H9 (cell line): ENCODE measurements at regions not wholly inside any gene's neighbourhood (a gene's known extent, or its start where the extent isn't known, plus 50 kb on each side); places are given as distances from the start of the nearest gene placed in this dataset.

Source experiments
- DNase-seq: peaks from one replicate; pipeline ENCODE4 v3.0.0-alpha.2; 2017
- H2AFZ ChIP-seq: one replicate; pipeline ENCODE4 v1.6.1; 2013; ENCODE audit warnings: mild to moderate bottlenecking, low read length, control low read depth, moderate library complexity
- H2AK5ac ChIP-seq: 2 replicates; pipeline ENCODE4 v1.6.1; 2013; ENCODE audit warnings: low read length, control low read depth, mixed read lengths; ENCODE audit not compliant: insufficient read length
- H2BK120ac ChIP-seq: one replicate; pipeline ENCODE4 v1.6.1; 2013; ENCODE audit warnings: low read depth, mild to moderate bottlenecking, low read length, control low read depth, inconsistent platforms; ENCODE audit not compliant: poor library complexity, severe bottlenecking
- H2BK12ac ChIP-seq: 2 replicates; pipeline ENCODE4 v1.6.1; 2013; ENCODE audit warnings: low read length, control low read depth, mixed read lengths, low read depth; ENCODE audit not compliant: insufficient read length
- H2BK15ac ChIP-seq: 2 replicates; pipeline ENCODE4 v1.6.1; 2013; ENCODE audit warnings: low read depth, low read length, control low read depth
- H2BK20ac ChIP-seq: one replicate; pipeline ENCODE4 v1.6.1; 2013; ENCODE audit warnings: low read depth, mild to moderate bottlenecking, low read length, control low read depth, inconsistent platforms; ENCODE audit not compliant: poor library complexity, severe bottlenecking
- H2BK5ac ChIP-seq: 2 replicates; pipeline ENCODE4 v1.6.1; 2013; ENCODE audit warnings: low read length, control low read depth, mixed read lengths; ENCODE audit not compliant: insufficient read length
- H3K14ac ChIP-seq: 2 replicates; pipeline ENCODE4 v1.6.1; 2013; ENCODE audit warnings: low read length, control low read depth; ENCODE audit not compliant: insufficient read depth
- H3K18ac ChIP-seq: 2 replicates; pipeline ENCODE4 v1.6.1; 2013; ENCODE audit warnings: low read depth, mild to moderate bottlenecking, mixed read lengths, low read length, control low read depth; ENCODE audit not compliant: insufficient read length
- H3K23ac ChIP-seq: 2 replicates; pipeline ENCODE4 v1.6.1; 2013; ENCODE audit warnings: low read length, control low read depth, mixed read lengths, low read depth; ENCODE audit not compliant: insufficient read length
- H3K23me2 ChIP-seq: 2 replicates; pipeline ENCODE4 v1.6.1; 2013; ENCODE audit warnings: low read depth, mild to moderate bottlenecking, mixed read lengths, low read length, control low read depth; ENCODE audit not compliant: insufficient read length, poor library complexity, severe bottlenecking
- H3K27ac ChIP-seq: 2 replicates; pipeline ENCODE4 v1.5.1; 2013; ENCODE audit warnings: low read length, control low read depth, mixed read lengths, low read depth; ENCODE audit not compliant: insufficient read length
- H3K27me3 ChIP-seq: 2 replicates; pipeline ENCODE4 v1.6.1; 2013; ENCODE audit warnings: low read length, control low read depth, inconsistent platforms; ENCODE audit not compliant: insufficient read depth
- H3K4ac ChIP-seq: 2 replicates; pipeline ENCODE4 v1.6.1; 2013; ENCODE audit warnings: low read depth, mild to moderate bottlenecking, control low read depth, inconsistent platforms, low read length, moderate library complexity
- H3K4me1 ChIP-seq: 2 replicates; pipeline ENCODE4 v1.6.1; 2013; ENCODE audit warnings: low read length, control low read depth, inconsistent platforms; ENCODE audit not compliant: insufficient read depth
- H3K4me2 ChIP-seq: 2 replicates; pipeline ENCODE4 v1.6.1; 2013; ENCODE audit warnings: low read length, control low read depth, mixed read lengths; ENCODE audit not compliant: insufficient read length, insufficient read depth
- H3K56ac ChIP-seq: 2 replicates; pipeline ENCODE4 v1.6.1; 2013; ENCODE audit warnings: low read depth, mild to moderate bottlenecking, mixed read lengths, low read length, control low read depth; ENCODE audit not compliant: insufficient read length
- H3K79me1 ChIP-seq: 2 replicates; pipeline ENCODE4 v1.6.1; 2013; ENCODE audit warnings: low read depth, mild to moderate bottlenecking, moderate library complexity, low read length, control low read depth, inconsistent platforms; ENCODE audit not compliant: insufficient read depth, poor library complexity, severe bottlenecking
- H3K79me2 ChIP-seq: 2 replicates; pipeline ENCODE4 v1.6.1; 2013; ENCODE audit warnings: low read length, control low read depth, inconsistent platforms; ENCODE audit not compliant: insufficient read depth
- H3K9ac ChIP-seq: 2 replicates; pipeline ENCODE4 v1.6.1; 2013; ENCODE audit warnings: low read length, control low read depth, mixed read lengths; ENCODE audit not compliant: insufficient read length; ENCODE audit errors: extremely low read depth
- H3K9me3 ChIP-seq: one replicate; pipeline ENCODE4 v1.6.1; 2013; ENCODE audit warnings: low read depth, low read length, inconsistent platforms; ENCODE audit not compliant: control insufficient read depth
- H3T11ph ChIP-seq: one replicate; pipeline ENCODE4 v1.6.1; 2013; ENCODE audit warnings: mild to moderate bottlenecking, low read length, control low read depth, inconsistent platforms
- H4K20me1 ChIP-seq: one replicate; pipeline ENCODE4 v1.6.1; 2013; ENCODE audit not compliant: control insufficient read depth, insufficient read length, insufficient read depth
- H4K5ac ChIP-seq: 2 replicates; pipeline ENCODE4 v1.6.1; 2013; ENCODE audit warnings: low read depth, mild to moderate bottlenecking, mixed read lengths, low read length, control low read depth; ENCODE audit not compliant: insufficient read length
- H4K8ac ChIP-seq: replicated peaks from 2 replicates; pipeline ENCODE4 v1.6.1; 2013; ENCODE audit warnings: low read length, control low read depth, mixed read lengths, low read depth; ENCODE audit not compliant: insufficient read length
- H4K91ac ChIP-seq: 2 replicates; pipeline ENCODE4 v1.6.1; 2013; ENCODE audit warnings: low read depth, mild to moderate bottlenecking, moderate library complexity, mixed read lengths, low read length, control low read depth; ENCODE audit not compliant: insufficient read length
- H3K27ac Mint-ChIP-seq, 3 experiments: 2 replicates in 2 of 3; 3 replicates in 1 of 3; pipeline ENCODE4 v1.8.0; 2020 to 2021; ENCODE audit warnings: mixed read lengths in 3 of 3, mild to moderate bottlenecking in 1 of 3, moderate library complexity in 1 of 3
- H3K27me3 Mint-ChIP-seq: 2 replicates; pipeline ENCODE4 v1.8.0; 2021; ENCODE audit warnings: low read depth, mild to moderate bottlenecking, moderate library complexity, mixed read lengths
- H3K36me3 Mint-ChIP-seq, 3 experiments: 2 replicates in 2 of 3; 3 replicates in 1 of 3; pipeline ENCODE4 v1.8.0; 2020 to 2021; ENCODE audit warnings: low read depth in 3 of 3, mixed read lengths in 3 of 3; ENCODE audit not compliant: insufficient read depth in 1 of 3
- H3K4me1 Mint-ChIP-seq, 2 experiments: 2 replicates each; pipeline ENCODE4 v1.8.0; 2020; ENCODE audit warnings: mixed read lengths in 2 of 2
- H3K4me3 Mint-ChIP-seq, 2 experiments: 2 replicates in 1 of 2; 3 replicates in 1 of 2; pipeline ENCODE4 v1.8.0; 2020 to 2021; ENCODE audit warnings: mild to moderate bottlenecking in 2 of 2, mixed read lengths in 2 of 2, moderate library complexity in 1 of 2
- H3K9me3 Mint-ChIP-seq, 2 experiments: 2 replicates in 1 of 2; 3 replicates in 1 of 2; pipeline ENCODE4 v1.8.0; 2020; ENCODE audit warnings: mild to moderate bottlenecking in 2 of 2, mixed read lengths in 2 of 2, moderate library complexity in 1 of 2
- WGBS: extraction: QIAGEN DNeasy Blood & Tissue Kit; methylation state at CpG from one replicate; pipeline ENCODE4 v1.1.7; 2013; ENCODE audit warnings: missing lambda C conversion rate, low lambda C conversion rate, mixed read lengths; ENCODE audit not compliant: insufficient read length; ENCODE audit errors: extremely low coverage; 5-methylcytosine and 5-hydroxymethylcytosine counted together
- TF ChIP-seq, protein P1 (sequence below): fragments of 200-600 bp; sonication (generic); conservative IDR thresholded peaks from 3 replicates; pipeline ENCODE4 v1.8.0; 2021; ENCODE audit warnings: antibody characterized with exemption, mild to moderate bottlenecking

DNA sequence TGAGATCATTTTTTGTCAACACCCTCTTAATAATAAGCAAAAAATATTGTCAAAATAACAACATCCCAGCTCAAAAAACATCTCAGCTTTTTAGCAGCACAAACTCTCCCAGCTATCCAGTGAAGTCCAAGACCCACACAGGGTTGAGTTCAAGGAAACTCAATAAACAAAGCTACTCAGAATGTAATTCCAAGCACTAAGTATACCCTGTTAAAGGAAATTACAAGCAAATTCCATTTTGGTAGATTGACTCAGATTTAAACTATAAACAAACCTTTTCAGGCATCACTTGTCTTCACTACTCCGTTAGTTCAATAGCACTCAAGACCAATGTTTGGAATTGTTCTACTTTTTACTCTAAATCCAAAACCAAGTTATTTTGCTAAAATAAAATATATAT is 506.0 kb upstream of the INTU start:
- Histone ChIP-seq H2AFZ (no peak overlapping the region), H2BK120ac (no peak overlapping the region), H3K27ac (no peak overlapping the region), H3K27me3 (no peaks in the 10 kb centered on the region), H3T11ph (no peak overlapping the region), H2BK20ac (no peak overlapping the region), H3K56ac (no peak overlapping the region), H3K18ac (no peak overlapping the region), H4K91ac (no peak overlapping the region), H3K14ac (no peak overlapping the region), H3K23me2 (no peaks in the 10 kb centered on the region), H3K79me2 (no peaks in the 10 kb centered on the region), H3K79me1 (no peaks in the 10 kb centered on the region), H3K9me3 (no peaks in the 10 kb centered on the region), H4K8ac (no peak overlapping the region), H2BK12ac (no peak overlapping the region), H3K9ac (no peak overlapping the region), H2BK5ac (no peak overlapping the region), H2AK5ac (no peak overlapping the region), H2BK15ac (no peak overlapping the region), H3K23ac (no peak overlapping the region), H3K4me2 (no peak overlapping the region), H4K20me1 (no peaks in the 10 kb centered on the region), H4K5ac (no peak overlapping the region), H3K4ac (no peak overlapping the region), H3K4me1 (no peaks in the 10 kb centered on the region)
- WGBS: no CpG with 5 or more reads among the region's 1 CpG
- Mint-ChIP-seq H3K4me1 (peaks cover 22 to 28% of the 10 kb centered on the region in 2 experiments), H3K27ac (no peak overlapping the region), H3K27me3 (no peaks in the 10 kb centered on the region), H3K4me3 (no peak overlapping the region), H3K9me3 (peaks cover 3 to 6% of the 10 kb centered on the region in 2 experiments; a peak in 4 of 5 replicates), H3K36me3 (peaks cover 2 to 13% (median 4%) of the 10 kb centered on the region in 3 experiments; a peak in 6 of 7 replicates)
- DNase-seq: no peak
- TF ChIP-seq, protein P1, sequence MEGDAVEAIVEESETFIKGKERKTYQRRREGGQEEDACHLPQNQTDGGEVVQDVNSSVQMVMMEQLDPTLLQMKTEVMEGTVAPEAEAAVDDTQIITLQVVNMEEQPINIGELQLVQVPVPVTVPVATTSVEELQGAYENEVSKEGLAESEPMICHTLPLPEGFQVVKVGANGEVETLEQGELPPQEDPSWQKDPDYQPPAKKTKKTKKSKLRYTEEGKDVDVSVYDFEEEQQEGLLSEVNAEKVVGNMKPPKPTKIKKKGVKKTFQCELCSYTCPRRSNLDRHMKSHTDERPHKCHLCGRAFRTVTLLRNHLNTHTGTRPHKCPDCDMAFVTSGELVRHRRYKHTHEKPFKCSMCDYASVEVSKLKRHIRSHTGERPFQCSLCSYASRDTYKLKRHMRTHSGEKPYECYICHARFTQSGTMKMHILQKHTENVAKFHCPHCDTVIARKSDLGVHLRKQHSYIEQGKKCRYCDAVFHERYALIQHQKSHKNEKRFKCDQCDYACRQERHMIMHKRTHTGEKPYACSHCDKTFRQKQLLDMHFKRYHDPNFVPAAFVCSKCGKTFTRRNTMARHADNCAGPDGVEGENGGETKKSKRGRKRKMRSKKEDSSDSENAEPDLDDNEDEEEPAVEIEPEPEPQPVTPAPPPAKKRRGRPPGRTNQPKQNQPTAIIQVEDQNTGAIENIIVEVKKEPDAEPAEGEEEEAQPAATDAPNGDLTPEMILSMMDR: no peak
